ENCODE measurements at regions not wholly inside any gene's neighbourhood (a gene's known extent, or its start where the extent isn't known, plus 50 kb on each side); places are given as distances from the start of the nearest gene placed in this dataset.

- Histone ChIP-seq H3K9ac (ENCODE audit: low read depth in 1 of 2, low read length in 2 of 2) (no peak overlapping the region), H3K9me3 (ENCODE audit: control insufficient read depth in 4 of 4, low read length in 3 of 4) (peaks cover 0 to 5% (median 0%) of the 10 kb centered on the region in 4 donors), H3K4me1 (ENCODE audit: control insufficient read depth in 4 of 4, insufficient read depth in 4 of 4, low read length in 3 of 4) (no peaks in the 10 kb centered on the region), H3K4me3 (ENCODE audit: low read depth in 1 of 3, low read length in 3 of 3) (no peak overlapping the region), H3K36me3 (ENCODE audit: control insufficient read depth in 4 of 4, insufficient read depth in 3 of 4, low read depth in 1 of 4, low read length in 3 of 4) (no peaks in the 10 kb centered on the region), H3K27me3 (ENCODE audit: control insufficient read depth in 4 of 4, insufficient read depth in 4 of 4, low read length in 3 of 4) (no peaks in the 10 kb centered on the region), H3K27ac (ENCODE audit: low read depth in 1 of 2, low read length in 2 of 2) (no peak overlapping the region)
- TF ChIP-seq FOXA1 (IDR thresholded peaks at IDR 0.05): no peak
- TF ChIP-seq ZBTB33 (IDR thresholded peaks at IDR 0.05): no peak
- no peak for TF ChIP-seq RXRA (IDR thresholded peaks at IDR 0.05)
- DNase-seq (ENCODE audit: low spot score): no peak
- WGBS: 82% methylated on average over 2 of the region's 2 CpGs
These were observed 566.4 kb upstream of the KCND2 start for GRCh38 chr7:119706608-119707007.

GRCh38 chr7:119708891-119709290 lies 564.1 kb upstream of the KCND2 start:
- no peaks in the 10 kb centered on the region for H3K27me3 ChIP-seq (ENCODE audit: control insufficient read depth in 4 of 4, insufficient read depth in 4 of 4, low read length in 3 of 4)
- H3K36me3 ChIP-seq (ENCODE audit: control insufficient read depth in 4 of 4, insufficient read depth in 3 of 4, low read depth in 1 of 4, low read length in 3 of 4): no peaks in the 10 kb centered on the region
- TF ChIP-seq ATF3 (IDR thresholded peaks at IDR 0.05): no peak
- no peak for TF ChIP-seq EGR1 (IDR thresholded peaks at IDR 0.05; ENCODE audit: low read depth in 2 of 2)
- no peak for TF ChIP-seq RAD21 (IDR thresholded peaks at IDR 0.05)
- no peak for TF ChIP-seq HNF4G (IDR thresholded peaks at IDR 0.05)
- TF ChIP-seq HNF4A (conservative IDR thresholded peaks at IDR 0.05): no peak
- no peak for TF ChIP-seq FOXA2 (IDR thresholded peaks at IDR 0.05)
- no peak for TF ChIP-seq FOXA1 (IDR thresholded peaks at IDR 0.05)
- no peak for TF ChIP-seq TAF1 (conservative IDR thresholded peaks at IDR 0.05)
- TF ChIP-seq RXRA (IDR thresholded peaks at IDR 0.05): no peak
- no peak for TF ChIP-seq SP1 (IDR thresholded peaks at IDR 0.05)
- TF ChIP-seq GABPA (IDR thresholded peaks at IDR 0.05 in 1 of 2, conservative IDR thresholded peaks at IDR 0.05 in 1 of 2): no peak
- no peak for TF ChIP-seq REST (IDR thresholded peaks at IDR 0.05)
- TF ChIP-seq CTCF (IDR thresholded peaks at IDR 0.05; ENCODE audit: low read depth, low read length, missing input control): no peak
- no peak for TF ChIP-seq YY1 (IDR thresholded peaks at IDR 0.05)
- no peak for TF ChIP-seq JUND (IDR thresholded peaks at IDR 0.05)
- TF ChIP-seq ZBTB33 (IDR thresholded peaks at IDR 0.05): no peak
- 38% methylated on average over 3 of the region's 3 CpGs for WGBS
- peaks cover 0 to 2% (median 0%) of the 10 kb centered on the region in 4 donors for H3K9me3 ChIP-seq (ENCODE audit: control insufficient read depth in 4 of 4, low read length in 3 of 4)
- no peak overlapping the region for H3K4me3 ChIP-seq (ENCODE audit: low read depth in 1 of 3, low read length in 3 of 3)
- H3K27ac ChIP-seq (ENCODE audit: low read depth in 1 of 2, low read length in 2 of 2): no peak overlapping the region
- no peak for DNase-seq (ENCODE audit: low spot score)
- H3K9ac ChIP-seq (ENCODE audit: low read depth in 1 of 2, low read length in 2 of 2): no peak overlapping the region
- no peaks in the 10 kb centered on the region for H3K4me1 ChIP-seq (ENCODE audit: control insufficient read depth in 4 of 4, insufficient read depth in 4 of 4, low read length in 3 of 4)

Measured in liver (tissue), 8 donors.